OCI-LY3 (cell line): ENCODE measurements at regions not wholly inside any gene's neighbourhood (a gene's known extent, or its start where the extent isn't known, plus 50 kb on each side); places are given as distances from the start of the nearest gene placed in this dataset.

ENCODE experiments used
- H2AFZ ChIP-seq: fragments of 200-600, 300-600 bp; shearing (Covaris generic); 2 replicates; pipeline ENCODE4 v1.6.0; 2014; ENCODE audit warnings: antibody characterized with exemption, low read depth, low read length
- H3K27ac ChIP-seq: fragments of 200-600, 300-600 bp; sonication (generic); 2 replicates; pipeline ENCODE4 v1.5.1; 2014; ENCODE audit warnings: mild to moderate bottlenecking, low read length, moderate library complexity, mixed read lengths
- H3K27me3 ChIP-seq: fragments of 200-600, 300-600 bp; sonication (generic); 2 replicates; pipeline ENCODE4 v1.6.1; 2014; ENCODE audit warnings: low read depth, low read length, mixed read lengths
- H3K36me3 ChIP-seq: fragments of 200-600, 300-600 bp; sonication (generic); replicated peaks from 2 replicates; pipeline ENCODE3; 2014; ENCODE audit warnings: low read depth, low read length, mixed read lengths
- H3K4me1 ChIP-seq: fragments of 300-600, 200-600 bp; sonication (generic); 2 replicates; pipeline ENCODE4 v1.6.1; 2014; ENCODE audit warnings: low read length, mixed read lengths
- H3K4me2 ChIP-seq: fragments of 200-600, 300-600 bp; sonication (generic); 2 replicates; pipeline ENCODE4 v1.6.1; 2014; ENCODE audit warnings: low read length, mixed read lengths
- H3K4me3 ChIP-seq: fragments of 300-600, 200-600 bp; sonication (generic); 2 replicates; pipeline ENCODE4 v1.5.1; 2014; ENCODE audit warnings: antibody characterized with exemption, mild to moderate bottlenecking, low read length, moderate library complexity
- H3K79me2 ChIP-seq: fragments of 300-600, 200-600 bp; shearing (Covaris generic); 2 replicates; pipeline ENCODE4 v1.6.1; 2014; ENCODE audit warnings: mild to moderate bottlenecking, low read length, mixed read lengths
- H3K9ac ChIP-seq: fragments of 300-600, 200-600 bp; shearing (Covaris generic); 2 replicates; pipeline ENCODE4 v1.6.0; 2014; ENCODE audit warnings: mild to moderate bottlenecking, low read length, moderate library complexity
- H3K9me3 ChIP-seq: fragments of 200-600, 300-600 bp; shearing (Covaris generic); 2 replicates; pipeline ENCODE4 v1.6.1; 2014; ENCODE audit warnings: low read length, mixed read lengths; ENCODE audit not compliant: insufficient read depth
- H4K20me1 ChIP-seq: fragments of 200-600, 300-600 bp; sonication (generic); 2 replicates; pipeline ENCODE4 v1.6.1; 2016; ENCODE audit warnings: low read length, mixed read lengths; ENCODE audit not compliant: insufficient read depth
- EZH2phosphoT487 ChIP-seq: fragments of 200-600 bp; shearing (Covaris generic); IDR thresholded peaks from 2 replicates; pipeline ENCODE4 v1.6.1; 2018; ENCODE audit warnings: antibody characterized with exemption, mixed run types, low read depth
- TF ChIP-seq, protein P1 (sequence below): fragments of 200-600, 300-600 bp; sonication (generic); IDR thresholded peaks from 2 replicates; pipeline ENCODE4 v1.5.1; 2014; ENCODE audit warnings: antibody characterized with exemption, low read length, low read depth

DNA sequence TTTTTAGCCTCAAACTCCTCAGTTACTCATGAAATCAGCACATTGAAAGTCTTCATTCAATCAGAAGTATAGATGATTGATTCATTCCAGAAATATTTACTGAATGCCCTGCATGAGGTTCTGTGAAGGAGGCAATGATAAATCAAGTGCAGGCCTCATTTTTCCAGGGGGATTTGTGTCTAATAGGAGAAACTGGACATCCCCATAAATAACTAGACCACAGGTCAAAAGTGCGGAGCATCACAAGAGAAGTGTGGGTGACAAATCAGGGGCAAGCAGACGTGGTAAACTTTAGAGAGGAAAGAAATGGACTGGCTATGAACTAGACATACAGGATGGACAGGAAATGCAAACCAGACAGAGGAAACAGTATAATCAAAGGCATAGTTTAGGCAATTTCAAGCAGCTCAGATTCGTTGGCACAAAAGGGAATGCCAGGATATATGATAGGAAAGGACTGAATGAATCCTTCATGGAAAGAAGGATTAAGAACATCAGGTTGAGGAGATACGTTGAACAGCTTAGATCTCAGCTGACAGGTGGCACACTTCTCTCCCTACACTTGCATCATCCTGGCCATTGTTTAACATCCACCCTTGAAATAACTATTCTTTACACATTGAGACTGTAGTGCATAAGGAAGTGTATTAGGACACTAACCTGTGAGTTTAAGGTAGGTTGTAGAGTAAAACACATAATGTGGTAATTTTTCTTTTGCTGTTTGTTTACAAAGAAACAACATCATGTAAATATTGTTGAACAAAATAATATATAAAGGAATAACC, 69.6 kb upstream of the RASGEF1B start:
- no peak overlapping the region for H3K4me2 ChIP-seq

DNA sequence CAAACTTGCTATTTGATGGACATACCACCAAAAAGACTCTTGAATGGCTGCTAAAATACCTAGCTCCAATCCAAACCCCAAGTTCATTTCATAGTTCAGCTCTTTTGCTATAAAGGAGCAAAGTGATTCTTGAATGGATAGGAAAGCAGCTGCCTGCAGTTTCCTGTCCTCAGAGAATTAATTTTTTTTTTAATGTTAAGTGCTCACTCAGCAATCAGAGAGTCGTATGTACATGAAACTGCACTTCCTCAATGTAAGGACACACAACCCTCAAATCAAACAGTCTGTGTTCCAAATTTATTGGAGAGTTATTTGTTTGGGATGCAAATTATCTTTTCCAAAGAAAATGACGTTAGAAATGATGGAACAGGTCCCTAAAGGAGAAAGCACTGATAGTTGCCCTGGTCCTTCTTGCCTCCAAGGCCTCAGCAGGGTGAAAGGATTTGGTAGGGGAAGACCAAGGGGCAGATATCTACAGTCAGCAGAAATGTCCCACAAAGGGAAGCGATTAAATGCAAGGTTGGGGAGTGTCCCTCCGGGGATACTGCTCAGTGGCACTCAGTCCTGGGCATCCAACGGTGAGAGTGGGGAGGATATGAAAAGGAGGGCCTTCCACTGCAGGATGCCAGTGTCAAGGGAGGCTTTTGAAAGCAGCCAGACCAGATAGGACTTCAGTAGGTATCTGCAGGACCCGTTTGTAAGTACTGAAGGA, 67.2 kb upstream of the RASGEF1B start:
- Histone ChIP-seq H3K9ac (no peak overlapping the region), H3K9me3 (no peaks in the 10 kb centered on the region), H3K4me2 (no peak overlapping the region)

More for the DNA sequence above, 69.6 kb upstream of the RASGEF1B start:
- Histone ChIP-seq H3K36me3 (no peaks in the 10 kb centered on the region), H3K27ac (no peak overlapping the region), H3K9ac (no peak overlapping the region), H4K20me1 (no peaks in the 10 kb centered on the region), H2AFZ (no peak overlapping the region), H3K9me3 (no peaks in the 10 kb centered on the region), H3K4me3 (no peak overlapping the region), H3K4me1 (no peaks in the 10 kb centered on the region), H3K27me3 (no peaks in the 10 kb centered on the region), H3K79me2 (no peaks in the 10 kb centered on the region)
- TF ChIP-seq, protein P1, sequence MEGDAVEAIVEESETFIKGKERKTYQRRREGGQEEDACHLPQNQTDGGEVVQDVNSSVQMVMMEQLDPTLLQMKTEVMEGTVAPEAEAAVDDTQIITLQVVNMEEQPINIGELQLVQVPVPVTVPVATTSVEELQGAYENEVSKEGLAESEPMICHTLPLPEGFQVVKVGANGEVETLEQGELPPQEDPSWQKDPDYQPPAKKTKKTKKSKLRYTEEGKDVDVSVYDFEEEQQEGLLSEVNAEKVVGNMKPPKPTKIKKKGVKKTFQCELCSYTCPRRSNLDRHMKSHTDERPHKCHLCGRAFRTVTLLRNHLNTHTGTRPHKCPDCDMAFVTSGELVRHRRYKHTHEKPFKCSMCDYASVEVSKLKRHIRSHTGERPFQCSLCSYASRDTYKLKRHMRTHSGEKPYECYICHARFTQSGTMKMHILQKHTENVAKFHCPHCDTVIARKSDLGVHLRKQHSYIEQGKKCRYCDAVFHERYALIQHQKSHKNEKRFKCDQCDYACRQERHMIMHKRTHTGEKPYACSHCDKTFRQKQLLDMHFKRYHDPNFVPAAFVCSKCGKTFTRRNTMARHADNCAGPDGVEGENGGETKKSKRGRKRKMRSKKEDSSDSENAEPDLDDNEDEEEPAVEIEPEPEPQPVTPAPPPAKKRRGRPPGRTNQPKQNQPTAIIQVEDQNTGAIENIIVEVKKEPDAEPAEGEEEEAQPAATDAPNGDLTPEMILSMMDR, result no peak
- no peak for TF ChIP-seq EZH2phosphoT487

DNA sequence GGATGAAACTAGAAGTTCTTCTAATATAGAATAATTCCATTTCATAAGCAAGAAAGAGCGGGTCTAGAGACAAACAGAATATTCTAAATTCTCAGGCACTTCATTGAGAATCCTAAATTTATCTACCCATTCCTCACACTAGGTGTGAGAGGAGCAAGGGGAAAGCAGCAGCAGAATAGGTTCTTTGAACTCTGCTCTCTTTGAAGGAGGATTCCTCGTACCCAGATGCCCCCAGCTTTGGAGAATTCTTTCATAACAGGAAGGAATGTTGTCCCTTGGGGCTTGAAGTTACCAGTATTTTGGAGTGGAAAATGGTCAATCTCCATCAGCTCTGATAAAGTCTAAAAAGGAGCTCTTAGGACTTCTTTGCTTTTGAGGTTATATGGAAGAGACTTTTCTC, 59.7 kb upstream of the RASGEF1B start:
- Histone ChIP-seq H4K20me1 (no peaks in the 10 kb centered on the region), H3K4me2 (no peak overlapping the region), H3K27me3 (no peaks in the 10 kb centered on the region), H3K36me3 (peaks cover 4% of the 10 kb centered on the region), H3K79me2 (no peaks in the 10 kb centered on the region), H3K4me1 (no peaks in the 10 kb centered on the region), H3K9me3 (peaks cover 18% of the 10 kb centered on the region; the same call in 1 of the 2 replicates), H3K27ac (no peak overlapping the region), H2AFZ (no peak overlapping the region), H3K4me3 (no peak overlapping the region), H3K9ac (no peak overlapping the region)
- no peak for TF ChIP-seq EZH2phosphoT487
- TF ChIP-seq, protein P1, result no peak

More for the DNA sequence above, 67.2 kb upstream of the RASGEF1B start:
- no peaks in the 10 kb centered on the region for H3K4me1 ChIP-seq
- no peak overlapping the region for H3K27ac ChIP-seq
- no peaks in the 10 kb centered on the region for H3K79me2 ChIP-seq
- no peaks in the 10 kb centered on the region for H3K36me3 ChIP-seq
- no peak overlapping the region for H3K4me3 ChIP-seq
- H4K20me1 ChIP-seq, result no peaks in the 10 kb centered on the region
- no peaks in the 10 kb centered on the region for H3K27me3 ChIP-seq
- TF ChIP-seq, protein P1, result no peak
- no peak for TF ChIP-seq EZH2phosphoT487
- H2AFZ ChIP-seq, result no peak overlapping the region

DNA sequence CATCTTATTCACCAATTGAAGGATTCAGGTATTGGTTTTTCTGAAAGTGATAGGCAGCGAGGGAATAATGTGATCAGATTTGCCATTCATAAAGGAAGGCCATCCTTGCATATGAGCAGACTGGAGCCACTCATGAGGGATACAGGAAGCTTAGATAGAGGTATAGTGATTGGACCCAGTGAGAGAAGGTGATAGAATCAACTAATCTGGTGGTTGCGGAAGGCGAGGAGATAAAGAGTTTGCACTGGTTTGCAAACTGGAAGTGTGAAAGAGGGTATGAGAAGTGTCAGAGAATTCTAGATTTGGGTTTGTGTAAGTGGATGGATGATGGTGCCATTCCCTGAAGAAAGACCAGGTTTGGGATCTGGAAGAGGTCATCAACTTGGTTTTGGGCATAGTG, 57.3 kb upstream of the RASGEF1B start:
- Histone ChIP-seq H3K36me3 (peaks cover 4% of the 10 kb centered on the region), H3K27me3 (no peaks in the 10 kb centered on the region), H3K79me2 (no peaks in the 10 kb centered on the region), H2AFZ (no peak overlapping the region), H3K9me3 (peaks cover 18% of the 10 kb centered on the region; the same call in 1 of the 2 replicates), H3K4me1 (peaks cover 2% of the 10 kb centered on the region; the same call in 1 of the 2 replicates), H3K4me2 (no peak overlapping the region), H3K4me3 (no peak overlapping the region), H3K27ac (no peak overlapping the region), H3K9ac (no peak overlapping the region), H4K20me1 (no peaks in the 10 kb centered on the region)
- no peak for TF ChIP-seq EZH2phosphoT487
- TF ChIP-seq, protein P1, result no peak
